SH-SY5Y (cell line): ENCODE measurements at regions not wholly inside any gene's neighbourhood (a gene's known extent, or its start where the extent isn't known, plus 50 kb on each side); places are given as distances from the start of the nearest gene placed in this dataset.

ENCODE experiments used
- GATA2 ChIP-seq: IDR thresholded peaks from 2 replicates; pipeline ENCODE4 v1.6.1; 2011; ENCODE audit warnings: mild to moderate bottlenecking, low read depth, low read length
- GATA3 ChIP-seq: IDR thresholded peaks from 2 replicates; pipeline ENCODE4 v1.6.1; 2011; ENCODE audit warnings: low read depth, mild to moderate bottlenecking, low read length, moderate library complexity

DNA sequence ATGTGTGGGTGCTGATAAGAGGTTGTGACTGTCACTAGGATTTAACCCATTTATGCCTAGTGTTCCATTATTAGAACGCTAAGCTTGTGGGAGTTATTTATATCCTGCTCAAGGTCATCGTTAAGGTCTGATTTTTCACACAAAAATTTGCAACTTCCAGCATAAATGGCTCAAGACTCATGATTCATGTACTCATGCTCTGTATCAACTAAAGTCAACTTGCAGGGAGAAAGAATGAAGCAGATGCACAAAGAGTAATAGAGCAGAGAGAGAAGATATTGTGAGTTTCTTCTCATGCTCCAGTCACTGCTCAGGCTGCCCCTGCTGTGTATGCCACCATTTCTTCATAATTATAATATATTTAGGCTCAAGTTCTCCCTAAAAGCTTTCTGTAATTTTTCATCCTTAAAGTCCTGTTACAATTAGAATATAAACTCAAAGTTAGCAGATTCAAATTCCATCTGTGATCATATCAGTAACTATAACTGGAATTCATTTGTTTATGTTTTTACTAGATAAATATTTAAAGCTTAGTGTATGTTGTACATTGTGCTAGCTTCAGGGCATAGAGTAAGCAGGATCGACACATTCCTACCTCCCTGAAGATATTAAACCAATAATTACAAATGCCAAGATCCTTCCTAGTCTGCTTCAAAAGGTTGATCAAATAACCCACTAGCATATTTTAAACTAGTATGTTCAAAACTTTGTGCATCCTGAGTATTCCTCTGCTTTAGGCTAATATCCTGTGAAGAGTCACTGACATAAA, 136.7 kb downstream of the NUDT12 start:
- no peak for TF ChIP-seq GATA3
- no peak for TF ChIP-seq GATA2
